HG03135 (cell line): ENCODE measurements at regions not wholly inside any gene's neighbourhood (a gene's known extent, or its start where the extent isn't known, plus 50 kb on each side); places are given as distances from the start of the nearest gene placed in this dataset.

Experiments used
- ATAC-seq: cut with Tn5 transposase; IDR thresholded peaks from one replicate; pipeline ENCODE4 v1.9.1; 2021; ENCODE audit warnings: mild to moderate bottlenecking, moderate library complexity; ENCODE audit not compliant: unreplicated experiment

- ATAC-seq = no peak
Measured at GRCh38 chr7:91517201-91517785, 253.1 kb downstream of the FZD1 start.

GRCh38 chr7:91518058-91518457, 253.8 kb downstream of the FZD1 start:
- no peak for ATAC-seq

GRCh38 chr7:91519241-91520158, 255.3 kb downstream of the FZD1 start:
- no peak for ATAC-seq

GRCh38 chr7:91520645-91521044, 256.4 kb downstream of the FZD1 start:
- ATAC-seq = no peak

- ATAC-seq = no peak
Measured at GRCh38 chr7:91526404-91526803, 262.2 kb downstream of the FZD1 start.

GRCh38 chr7:91527460-91527859, 263.2 kb downstream of the FZD1 start:
- no peak for ATAC-seq

- no peak for ATAC-seq
Measured at GRCh38 chr7:91533996-91534395, 269.8 kb downstream of the FZD1 start.

GRCh38 chr7:91537260-91538152, 273.3 kb downstream of the FZD1 start:
- no peak for ATAC-seq

- ATAC-seq = no peak
Measured at GRCh38 chr7:91541641-91542040, 277.4 kb downstream of the FZD1 start.

- no peak for ATAC-seq
Measured at GRCh38 chr7:91543646-91544045, 279.4 kb downstream of the FZD1 start.

GRCh38 chr7:91549878-91550277, 285.6 kb downstream of the FZD1 start:
- no peak for ATAC-seq

- ATAC-seq = no peak
Measured at GRCh38 chr7:91550931-91551330, 286.7 kb downstream of the FZD1 start.

GRCh38 chr7:91551377-91552175, 287.3 kb downstream of the FZD1 start:
- ATAC-seq = no peak

- ATAC-seq = no peak
Measured at GRCh38 chr7:91553410-91553895, 289.2 kb downstream of the FZD1 start.

- no peak for ATAC-seq
Measured at GRCh38 chr7:91554883-91555282, 290.6 kb downstream of the FZD1 start.

GRCh38 chr7:91556239-91556638, 292.0 kb downstream of the FZD1 start:
- no peak for ATAC-seq

- ATAC-seq = no peak
Measured at GRCh38 chr7:91556956-91557650, 292.9 kb downstream of the FZD1 start.

GRCh38 chr7:91557789-91558404, 293.7 kb downstream of the FZD1 start:
- ATAC-seq = peak; percentile 68

GRCh38 chr7:91559947-91560346, 295.7 kb downstream of the FZD1 start:
- ATAC-seq = no peak
